ENCODE measurements at regions not wholly inside any gene's neighbourhood (a gene's known extent, or its start where the extent isn't known, plus 50 kb on each side); places are given as distances from the start of the nearest gene placed in this dataset.

DNA sequence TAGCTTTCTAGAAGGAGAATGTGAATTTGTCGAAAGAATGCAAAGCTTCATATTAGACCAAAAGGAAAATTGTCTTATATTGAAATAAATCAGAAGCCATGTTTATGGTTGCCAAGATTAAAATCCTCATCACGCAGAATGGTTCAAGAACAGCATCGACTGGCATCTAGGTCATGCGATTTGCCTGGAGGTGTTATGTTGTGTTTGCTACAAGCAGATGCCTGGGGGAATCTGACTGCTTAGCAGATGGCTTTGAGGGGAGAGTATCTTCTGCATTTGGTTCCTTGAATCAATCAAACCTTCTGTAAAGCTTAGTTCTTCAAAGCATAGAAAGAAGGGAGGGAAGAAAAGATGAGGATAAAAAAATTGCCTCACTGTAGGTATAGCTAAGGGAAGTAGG is 585.8 kb downstream of the QKI start (continued):
- TF ChIP-seq ZBTB33 (IDR thresholded peaks at IDR 0.05; ENCODE audit: extremely low read depth, insufficient replicate concordance, low read length) (no peak), YY1 (IDR thresholded peaks at IDR 0.05; ENCODE audit: extremely low read depth, insufficient replicate concordance, low read depth, low read length) (no peak), TCF7L2 (IDR thresholded peaks at IDR 0.05; ENCODE audit: borderline replicate concordance, extremely low read depth, insufficient read depth, insufficient read length) (no peak), SRF (IDR thresholded peaks at IDR 0.05; ENCODE audit: low read depth) (no peak)

GRCh38 chr6:163999475-164000125 is 585.1 kb downstream of the QKI start:
- Histone ChIP-seq H2AFZ (ENCODE audit: low read depth, low read length, poor library complexity, severe bottlenecking) (no peak overlapping the region), H3K4me1 (ENCODE audit: control insufficient read depth in 1 of 2, insufficient read depth in 2 of 2, low read length in 2 of 2) (no peaks in the 10 kb centered on the region), H3K36me3 (ENCODE audit: control insufficient read depth in 1 of 2, insufficient read depth in 2 of 2, low read length in 2 of 2) (no peaks in the 10 kb centered on the region), H3K27me3 (ENCODE audit: insufficient read depth, low read length) (no peaks in the 10 kb centered on the region), H3K4me3 (replicated peaks in 1 of 2; ENCODE audit: low read depth in 1 of 2, low read length in 2 of 2) (no peak overlapping the region), H3K9me2 (ENCODE audit: insufficient read depth) (no peaks in the 10 kb centered on the region), H3K79me2 (ENCODE audit: insufficient read depth, low read length) (no peaks in the 10 kb centered on the region), H3K9ac (ENCODE audit: low read length) (no peak overlapping the region), H3K9me3 (ENCODE audit: control insufficient read depth in 1 of 2, insufficient read depth in 1 of 2, low read depth in 1 of 2, low read length in 2 of 2) (no peaks in the 10 kb centered on the region; a peak in 1 of 4 replicates), H4K20me1 (ENCODE audit: insufficient read depth) (no peaks in the 10 kb centered on the region), H3K27ac (ENCODE audit: low read depth, low read length) (no peak overlapping the region), H3K4me2 (ENCODE audit: low read length) (no peak overlapping the region)
- DNase-seq (ENCODE audit: low read depth, low spot score) (no peak), ATAC-seq (no peak)
- ChIA-PET RAD21 (ENCODE audit: low non-redundant PET in 1 of 2, low total read pairs in 2 of 2, uncharacterized antibody in 2 of 2, unreplicated experiment in 2 of 2) (no interaction called here), CTCF (no interaction called here), POLR2A (no interaction called here)
- intact Hi-C loops (cut with micrococcal nuclease) = no loop called here
- TF ChIP-seq ZNF274 (IDR thresholded peaks at IDR 0.05; ENCODE audit: low read depth, low read length) = no peak
- no peak for TF ChIP-seq TCF7L2 (IDR thresholded peaks at IDR 0.05; ENCODE audit: borderline replicate concordance, extremely low read depth, insufficient read depth, insufficient read length)
- no peak for TF ChIP-seq POLR2AphosphoS5 (IDR thresholded peaks at IDR 0.05; ENCODE audit: low read depth, low read length)
- TF ChIP-seq ELF1 (IDR thresholded peaks at IDR 0.05; ENCODE audit: borderline replicate concordance, low read depth) = no peak
- TF ChIP-seq SP1 (IDR thresholded peaks at IDR 0.05; ENCODE audit: low read depth) = no peak
- TF ChIP-seq EGR1 (IDR thresholded peaks at IDR 0.05; ENCODE audit: low read depth) = no peak
- TF ChIP-seq, protein P1, sequence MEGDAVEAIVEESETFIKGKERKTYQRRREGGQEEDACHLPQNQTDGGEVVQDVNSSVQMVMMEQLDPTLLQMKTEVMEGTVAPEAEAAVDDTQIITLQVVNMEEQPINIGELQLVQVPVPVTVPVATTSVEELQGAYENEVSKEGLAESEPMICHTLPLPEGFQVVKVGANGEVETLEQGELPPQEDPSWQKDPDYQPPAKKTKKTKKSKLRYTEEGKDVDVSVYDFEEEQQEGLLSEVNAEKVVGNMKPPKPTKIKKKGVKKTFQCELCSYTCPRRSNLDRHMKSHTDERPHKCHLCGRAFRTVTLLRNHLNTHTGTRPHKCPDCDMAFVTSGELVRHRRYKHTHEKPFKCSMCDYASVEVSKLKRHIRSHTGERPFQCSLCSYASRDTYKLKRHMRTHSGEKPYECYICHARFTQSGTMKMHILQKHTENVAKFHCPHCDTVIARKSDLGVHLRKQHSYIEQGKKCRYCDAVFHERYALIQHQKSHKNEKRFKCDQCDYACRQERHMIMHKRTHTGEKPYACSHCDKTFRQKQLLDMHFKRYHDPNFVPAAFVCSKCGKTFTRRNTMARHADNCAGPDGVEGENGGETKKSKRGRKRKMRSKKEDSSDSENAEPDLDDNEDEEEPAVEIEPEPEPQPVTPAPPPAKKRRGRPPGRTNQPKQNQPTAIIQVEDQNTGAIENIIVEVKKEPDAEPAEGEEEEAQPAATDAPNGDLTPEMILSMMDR (IDR thresholded peaks at IDR 0.05 in 2 of 3, conservative IDR thresholded peaks at IDR 0.05 in 1 of 3; ENCODE audit: borderline replicate concordance in 1 of 3, insufficient read depth in 1 of 3, low read depth in 2 of 3, low read length in 2 of 3) = no peak
- no peak for TF ChIP-seq ATF3 (IDR thresholded peaks at IDR 0.05)
- no TSS peak for BruUV-seq (replicated peaks)
